Lower leg skin (tissue), 4 donors: ENCODE measurements at regions not wholly inside any gene's neighbourhood (a gene's known extent, or its start where the extent isn't known, plus 50 kb on each side); places are given as distances from the start of the nearest gene placed in this dataset.

Source experiments
- DNase-seq, 2 donors: peaks; one replicate each; pipeline ENCODE4 v3.0.0-alpha.2; 2019; ENCODE audit warnings: low spot score in 2 of 2
- H3K4me3 ChIP-seq: fragments of 200-600 bp; sonication (generic); 2 replicates; pipeline ENCODE4 v1.5.1; 2017; ENCODE audit warnings: mild to moderate bottlenecking, low read depth; ENCODE audit not compliant: poor library complexity, severe bottlenecking
- CTCF ChIP-seq, 3 donors: fragments of 450-650 bp; IDR thresholded peaks; one replicate each; pipeline ENCODE4 v1.5.1; 2016; ENCODE audit warnings: antibody characterized with exemption in 3 of 3, mild to moderate bottlenecking in 3 of 3, moderate library complexity in 2 of 3
- POLR2A ChIP-seq, 2 donors: fragments of 450-650 bp; IDR thresholded peaks; one replicate each; pipeline ENCODE4 v1.6.1; 2016 to 2017; ENCODE audit warnings: antibody characterized with exemption in 2 of 2, mild to moderate bottlenecking in 1 of 2, moderate library complexity in 1 of 2
- WGBS, 2 donors: methylation state at CpG; one replicate each; pipeline ENCODE4 v1.1.5; 2018; 5-methylcytosine and 5-hydroxymethylcytosine counted together
- intact Hi-C: fragments of 100-400 bp; cut with DNase I; formaldehyde crosslinking; loops from one replicate; pipeline ENCODE4 v1.15.0; 2023; ENCODE audit warnings: low total_unique reads

DNA sequence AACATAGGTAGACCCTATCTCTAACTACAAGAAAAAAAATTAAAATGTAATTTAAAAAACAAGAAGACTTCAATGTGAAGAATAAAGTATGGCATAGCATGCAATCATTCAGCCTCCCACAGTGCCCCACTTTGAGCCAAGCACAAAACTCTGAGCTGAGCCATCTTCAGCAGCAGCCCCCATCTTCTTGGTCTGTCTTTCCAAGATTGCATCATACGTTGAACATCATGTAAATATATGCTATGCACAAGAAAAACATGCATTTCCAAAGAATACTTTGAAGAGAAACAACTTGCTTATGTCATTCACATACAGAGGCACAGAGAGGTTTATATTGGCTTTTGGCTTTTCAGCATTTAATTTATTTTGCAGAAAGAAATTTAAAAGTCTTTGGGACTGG, 105.8 kb upstream of the TMPO start:
- H3K4me3 ChIP-seq: no peak overlapping the region
- intact Hi-C loops: no loop called here
- WGBS, 2 donors: 48 to 55% methylated on average over 1 of the region's 1 CpG
- DNase-seq: no peak
- TF ChIP-seq POLR2A (IDR thresholded peaks at IDR 0.05) (no peak), CTCF (IDR thresholded peaks at IDR 0.05) (no peak)

- intact Hi-C loops: no loop called here
- H3K4me3 ChIP-seq: no peak overlapping the region
- no peak for DNase-seq
- no peak for TF ChIP-seq POLR2A (IDR thresholded peaks at IDR 0.05)
- TF ChIP-seq CTCF (IDR thresholded peaks at IDR 0.05): no peak
Observed at GRCh38 chr12:98410356-98410755, 105.0 kb upstream of the TMPO start.

DNA sequence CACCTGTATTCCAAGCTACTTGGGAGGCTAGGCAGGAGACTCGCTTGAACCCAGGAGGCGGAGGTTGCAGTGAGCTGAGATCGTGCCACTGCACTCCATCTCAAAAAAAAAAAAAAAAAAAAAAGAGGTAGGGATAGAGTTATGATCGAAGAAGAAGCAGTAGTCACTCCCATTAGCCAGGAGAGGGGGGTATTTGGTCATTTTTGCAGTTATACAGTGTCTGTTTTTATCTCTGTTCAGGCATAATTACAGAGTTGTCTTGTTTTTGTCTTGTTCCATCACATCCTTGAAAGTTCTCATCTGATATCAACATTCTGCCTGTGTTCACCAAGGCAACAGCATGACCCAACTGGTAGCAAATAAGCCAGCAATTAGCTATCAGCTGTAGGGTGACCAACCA, 98.5 kb upstream of the TMPO start:
- no peak for DNase-seq
- WGBS, 2 donors: 62 to 73% methylated on average over 4 of the region's 4 CpGs
- TF ChIP-seq POLR2A (IDR thresholded peaks at IDR 0.05) (no peak), CTCF (IDR thresholded peaks at IDR 0.05) (no peak)
- intact Hi-C loops: no loop called here
- no peak overlapping the region for H3K4me3 ChIP-seq

DNA sequence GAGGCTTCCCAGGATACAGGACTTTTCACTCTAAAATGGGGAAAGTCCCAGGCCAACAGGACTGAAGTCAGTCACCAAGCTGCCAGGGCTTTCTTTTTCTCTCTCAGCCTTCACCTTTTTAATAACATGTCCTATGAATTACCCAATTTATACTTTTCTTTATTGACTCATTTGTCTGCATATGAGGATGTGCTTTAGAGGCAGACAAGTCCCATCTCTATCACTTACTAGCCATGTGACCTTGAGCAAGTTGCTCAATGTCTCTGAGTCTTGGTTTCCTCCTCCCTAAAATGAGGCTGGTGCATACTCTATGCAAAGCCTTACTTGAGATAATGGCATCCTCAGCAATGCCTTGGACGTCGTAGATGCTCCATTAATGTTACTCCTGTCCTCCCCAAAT, 98.1 kb upstream of the TMPO start:
- TF ChIP-seq CTCF (IDR thresholded peaks at IDR 0.05) (no peak), POLR2A (IDR thresholded peaks at IDR 0.05) (no peak)
- no peak for DNase-seq
- 81 to 91% methylated on average over 2 of the region's 2 CpGs for WGBS, 2 donors
- H3K4me3 ChIP-seq: no peak overlapping the region
- intact Hi-C loops: no loop called here

DNA sequence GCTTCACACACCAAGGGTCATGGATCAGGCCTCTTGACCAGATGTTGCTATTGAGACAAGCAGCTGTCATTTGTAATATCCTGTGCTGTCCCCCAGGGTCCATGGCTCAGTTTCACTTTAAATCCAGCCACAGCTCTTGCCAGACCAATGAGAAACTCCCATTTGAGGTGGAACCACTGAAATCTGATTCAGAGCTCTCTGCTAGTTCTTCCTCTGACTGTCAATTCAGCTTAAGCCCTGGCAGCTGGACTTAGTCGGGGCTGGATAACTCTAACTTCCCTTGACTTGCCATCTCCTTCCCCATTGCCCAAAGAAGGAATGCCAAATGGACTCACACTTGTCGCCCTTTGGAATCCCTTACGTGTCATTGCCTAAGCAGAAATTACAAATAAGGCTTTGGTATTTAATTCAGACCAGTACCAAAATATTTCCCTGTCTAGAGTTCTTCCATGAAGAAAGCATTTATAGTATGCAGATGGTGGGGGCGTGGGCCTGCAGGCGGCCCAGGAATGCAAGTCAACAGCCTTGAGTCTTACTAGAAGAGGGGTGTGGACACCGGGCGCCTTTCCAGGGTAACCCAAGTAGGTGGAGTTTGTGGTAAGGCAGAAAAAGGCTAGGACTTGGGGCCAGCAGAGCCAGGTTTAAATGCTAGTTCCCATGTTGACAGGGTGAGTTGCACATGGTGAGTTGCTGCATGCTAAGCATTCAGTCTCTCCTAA, 96.9 kb upstream of the TMPO start:
- WGBS, 2 donors: 16% methylated on average over 7 of the region's 7 CpGs
- intact Hi-C loops: no loop called here
- no peak for TF ChIP-seq CTCF (IDR thresholded peaks at IDR 0.05)
- no peak for TF ChIP-seq POLR2A (IDR thresholded peaks at IDR 0.05)
- peak; percentile 92 to 97 for DNase-seq
- no peak overlapping the region for H3K4me3 ChIP-seq
